ENCODE measurements at regions not wholly inside any gene's neighbourhood (a gene's known extent, or its start where the extent isn't known, plus 50 kb on each side); places are given as distances from the start of the nearest gene placed in this dataset.

GRCh38 chr14:61111731-61112130, 130.7 kb downstream of the SLC38A6 start:
- TF ChIP-seq CTCF (IDR thresholded peaks at IDR 0.05; ENCODE audit: insufficient read depth, low read length, missing control alignments): no peak
- no peak for DNase-seq (ENCODE audit: low read depth, low spot score)
- no peak overlapping the region for H3K4me3 ChIP-seq (ENCODE audit: low read depth, low read length)
- POLR2A ChIA-PET: interaction anchor here (0.6 kb wide), 1 partner anchor 75 kb away, joined by 3 read pairs; no protein-coding TSS in a partner anchor
- CTCF ChIA-PET: interaction anchor here (1.4 kb wide), 1 partner anchor 15 kb away, joined by 5 read pairs; no protein-coding TSS in a partner anchor

GRCh38 chr14:61111209-61111665, 130.2 kb downstream of the SLC38A6 start:
- CTCF ChIA-PET: interaction anchor here (1.4 kb wide), 1 partner anchor 15 kb away, joined by 5 read pairs; no protein-coding TSS in a partner anchor
- DNase-seq (ENCODE audit: low read depth, low spot score): no peak

GRCh38 chr14:61110316-61111082, 129.5 kb downstream of the SLC38A6 start:
- no peak for DNase-seq (ENCODE audit: low read depth, low spot score)
- POLR2A ChIA-PET: interaction anchor here (0.6 kb wide), 1 partner anchor 460 kb away, joined by 3 read pairs; no protein-coding TSS in a partner anchor
- no peak overlapping the region for H3K4me3 ChIP-seq (ENCODE audit: low read depth, low read length)
- no peak for TF ChIP-seq CTCF (IDR thresholded peaks at IDR 0.05; ENCODE audit: insufficient read depth, low read length, missing control alignments)
- CTCF ChIA-PET: interaction anchor here (1.4 kb wide), 1 partner anchor 16 kb away, joined by 5 read pairs; no protein-coding TSS in a partner anchor

More at GRCh38 chr14:61111209-61111665, 130.2 kb downstream of the SLC38A6 start:
- POLR2A ChIA-PET: interaction anchor here (0.6 kb wide), 1 partner anchor 75 kb away, joined by 3 read pairs; no protein-coding TSS in a partner anchor
- no peak overlapping the region for H3K4me3 ChIP-seq (ENCODE audit: low read depth, low read length)
- no peak for TF ChIP-seq CTCF (IDR thresholded peaks at IDR 0.05; ENCODE audit: insufficient read depth, low read length, missing control alignments)

GRCh38 chr14:61109288-61109687, 128.2 kb downstream of the SLC38A6 start:
- no peak for DNase-seq (ENCODE audit: low read depth, low spot score)
- CTCF ChIA-PET: no interaction called here
- TF ChIP-seq CTCF (IDR thresholded peaks at IDR 0.05; ENCODE audit: insufficient read depth, low read length, missing control alignments): no peak
- POLR2A ChIA-PET: no interaction called here
- no peak overlapping the region for H3K4me3 ChIP-seq (ENCODE audit: low read depth, low read length)

GRCh38 chr14:61108496-61109141, 127.6 kb downstream of the SLC38A6 start:
- no peak for TF ChIP-seq CTCF (IDR thresholded peaks at IDR 0.05; ENCODE audit: insufficient read depth, low read length, missing control alignments)
- DNase-seq (ENCODE audit: low read depth, low spot score): no peak
- H3K4me3 ChIP-seq (ENCODE audit: low read depth, low read length): no peak overlapping the region
- CTCF ChIA-PET: no interaction called here
- POLR2A ChIA-PET: no interaction called here

All from AG04449 (cell line).